PC-3 (cell line): ENCODE measurements at regions not wholly inside any gene's neighbourhood (a gene's known extent, or its start where the extent isn't known, plus 50 kb on each side); places are given as distances from the start of the nearest gene placed in this dataset.

Experiments used
- ATAC-seq: fragments of 200-7000 bp; cut with Tn5 transposase; 2 replicates; pipeline ENCODE4 v1.9.1; 2020; ENCODE audit warnings: mild to moderate bottlenecking, moderate library complexity
- BruUV-seq: library from RNA; stranded (reverse); fragments of 400-500 nt; replicated peaks from 2 replicates; lab custom pipeline; 2021; lab: Mats Ljungman, UMichigan
- CTCF ChIA-PET: fragments of 300-600 bp; sonication (Branson Sonifier 250); formaldehyde crosslinking; loops from one replicate; lab custom pipeline; 2022; ENCODE audit warnings: antibody characterized with exemption; lab: Charles Lee
- POLR2A ChIA-PET: fragments of 300-600 bp; sonication (Branson Sonifier 250); formaldehyde crosslinking; loops from one replicate; lab custom pipeline; 2022; ENCODE audit warnings: antibody characterized with exemption; ENCODE audit not compliant: unreplicated experiment; lab: Charles Lee
- DNase-seq: peaks from one replicate; pipeline ENCODE4 v3.0.0-alpha.2; 2015
- H2AFZ ChIP-seq: fragments of 300-600 bp; sonication (generic); 2 replicates; pipeline ENCODE4 v1.6.0; 2016; ENCODE audit warnings: antibody characterized with exemption, low read length
- H3F3A ChIP-seq: fragments of 300-600 bp; sonication (generic); one replicate; pipeline ENCODE4 v1.6.0; 2017; ENCODE audit warnings: antibody characterized with exemption, low read length, control low read depth, mild to moderate bottlenecking; ENCODE audit not compliant: unreplicated experiment
- H3K27ac ChIP-seq: fragments of 300-600 bp; sonication (generic); 2 replicates; pipeline ENCODE4 v1.5.1; 2016; ENCODE audit warnings: mild to moderate bottlenecking, low read length
- H3K27me3 ChIP-seq: fragments of 300-600 bp; sonication (generic); 2 replicates; pipeline ENCODE4 v1.6.1; 2016; ENCODE audit warnings: low read length, mixed read lengths
- H3K36me3 ChIP-seq: fragments of 300-600 bp; sonication (generic); 2 replicates; pipeline ENCODE4 v1.6.1; 2016; ENCODE audit warnings: low read depth, mixed run types, low read length, mixed read lengths
- H3K4me1 ChIP-seq: fragments of 300-600 bp; sonication (generic); 2 replicates; pipeline ENCODE4 v1.5.1; 2016; ENCODE audit warnings: low read length; ENCODE audit not compliant: insufficient read depth
- H3K4me2 ChIP-seq: fragments of 300-600 bp; sonication (generic); 2 replicates; pipeline ENCODE4 v1.6.0; 2016; ENCODE audit warnings: low read length
- H3K4me3 ChIP-seq: fragments of 300-600 bp; sonication (generic); 2 replicates; pipeline ENCODE4 v1.5.1; 2016; ENCODE audit warnings: mild to moderate bottlenecking, low read length, mixed read lengths
- H3K79me2 ChIP-seq: fragments of 300-600 bp; sonication (generic); 2 replicates; pipeline ENCODE4 v1.6.1; 2017; ENCODE audit warnings: low read length, mixed read lengths
- H3K9ac ChIP-seq: fragments of 300-600 bp; sonication (generic); 2 replicates; pipeline ENCODE4 v1.6.0; 2016; ENCODE audit warnings: mild to moderate bottlenecking, low read length
- H3K9me2 ChIP-seq: fragments of 300-600 bp; sonication (generic); replicated peaks from 2 replicates; pipeline ENCODE4 v1.6.1; 2016; ENCODE audit warnings: mixed run types, low read length, mixed read lengths
- H3K9me3 ChIP-seq: fragments of 300-600 bp; sonication (generic); 2 replicates; pipeline ENCODE4 v1.6.1; 2016; ENCODE audit warnings: low read length, mixed read lengths
- H4K20me1 ChIP-seq: fragments of 300-600 bp; sonication (generic); 2 replicates; pipeline ENCODE4 v1.6.1; 2016; ENCODE audit warnings: low read length, mixed read lengths
- CTCF ChIP-seq: fragments of 300-600 bp; sonication (generic); conservative IDR thresholded peaks from 2 replicates; pipeline ENCODE4 v1.5.1; 2017; ENCODE audit warnings: antibody characterized with exemption, low read depth, mild to moderate bottlenecking, low read length
- EZH2 ChIP-seq: fragments of 300-600 bp; sonication (generic); IDR thresholded peaks from one replicate; pipeline ENCODE4 v1.6.1; 2017; ENCODE audit warnings: antibody characterized with exemption, mild to moderate bottlenecking, low read length; ENCODE audit not compliant: unreplicated experiment
- EZH2phosphoT487 ChIP-seq: fragments of 300-600 bp; sonication (generic); IDR thresholded peaks from 2 replicates; pipeline ENCODE4 v1.6.1; 2018; ENCODE audit warnings: mild to moderate bottlenecking, antibody characterized with exemption, low read length, borderline replicate concordance
- intact Hi-C: fragments of 100-400 bp; cut with micrococcal nuclease; formaldehyde crosslinking; loops from 2 replicates; pipeline ENCODE4 v1.9.0; 2023

- no peaks in the 10 kb centered on the region for H3K36me3 ChIP-seq
- peaks cover 10% of the 10 kb centered on the region; the same call in 1 of the 2 replicates for H3K4me1 ChIP-seq
- no peaks in the 10 kb centered on the region for H3F3A ChIP-seq
- no peaks in the 10 kb centered on the region for H3K9me2 ChIP-seq
- no peak overlapping the region for H3K9ac ChIP-seq
- H3K79me2 ChIP-seq = no peaks in the 10 kb centered on the region
- intact Hi-C loops = no loop called here
- H3K27me3 ChIP-seq = no peaks in the 10 kb centered on the region
- no peaks in the 10 kb centered on the region for H3K9me3 ChIP-seq
- no peak overlapping the region for H3K4me3 ChIP-seq
- no peaks in the 10 kb centered on the region for H4K20me1 ChIP-seq
- TF ChIP-seq CTCF (no peak), EZH2 (no peak), EZH2phosphoT487 (no peak)
- DNase-seq = no peak
- CTCF ChIA-PET = no interaction called here
- BruUV-seq = no TSS peak
- no peak for ATAC-seq
- no peak overlapping the region for H3K4me2 ChIP-seq
- no peak overlapping the region for H3K27ac ChIP-seq
- H2AFZ ChIP-seq = no peak overlapping the region
- POLR2A ChIA-PET = no interaction called here
These were observed 362.0 kb downstream of the PRELID2 start for GRCh38 chr5:145473042-145473642.

GRCh38 chr5:145471831-145472612, 363.1 kb downstream of the PRELID2 start:
- H3F3A ChIP-seq = no peaks in the 10 kb centered on the region
- no TSS peak for BruUV-seq
- H3K9me3 ChIP-seq = no peaks in the 10 kb centered on the region
- no peaks in the 10 kb centered on the region for H3K27me3 ChIP-seq
- intact Hi-C loops = no loop called here
- H4K20me1 ChIP-seq = no peaks in the 10 kb centered on the region
- ChIA-PET CTCF (no interaction called here), POLR2A (no interaction called here)
- no peaks in the 10 kb centered on the region for H3K36me3 ChIP-seq
- H3K9ac ChIP-seq = no peak overlapping the region
- ATAC-seq (peak; percentile 49), DNase-seq (peak; percentile 58)
- no peak overlapping the region for H3K4me3 ChIP-seq
- no peak overlapping the region for H3K4me2 ChIP-seq
- H3K27ac ChIP-seq = no peak overlapping the region
- no peaks in the 10 kb centered on the region for H3K9me2 ChIP-seq
- TF ChIP-seq EZH2phosphoT487 (no peak), EZH2 (no peak), CTCF (no peak)
- no peak overlapping the region for H2AFZ ChIP-seq
- H3K4me1 ChIP-seq = peaks cover 10% of the 10 kb centered on the region; the same call in 1 of the 2 replicates
- H3K79me2 ChIP-seq = no peaks in the 10 kb centered on the region

GRCh38 chr5:145471026-145471425, 364.1 kb downstream of the PRELID2 start:
- no peak for ATAC-seq

More at GRCh38 chr5:145471026-145471425, 364.1 kb downstream of the PRELID2 start:
- H3K36me3 ChIP-seq = no peaks in the 10 kb centered on the region
- no peak overlapping the region for H3K4me2 ChIP-seq
- H3K9me3 ChIP-seq = no peaks in the 10 kb centered on the region
- H3F3A ChIP-seq = no peaks in the 10 kb centered on the region
- H3K27ac ChIP-seq = no peak overlapping the region
- H3K4me3 ChIP-seq = no peak overlapping the region
- no peak for DNase-seq
- no peak overlapping the region for H3K9ac ChIP-seq
- CTCF ChIA-PET = no interaction called here
- H3K79me2 ChIP-seq = no peaks in the 10 kb centered on the region
- peaks cover 10% of the 10 kb centered on the region; the same call in 1 of the 2 replicates for H3K4me1 ChIP-seq
- TF ChIP-seq EZH2 = no peak
- no peak for TF ChIP-seq EZH2phosphoT487
- no peak for TF ChIP-seq CTCF
- no peaks in the 10 kb centered on the region for H3K27me3 ChIP-seq
- POLR2A ChIA-PET = no interaction called here
- no peaks in the 10 kb centered on the region for H4K20me1 ChIP-seq
- no peaks in the 10 kb centered on the region for H3K9me2 ChIP-seq
- no peak overlapping the region for H2AFZ ChIP-seq
- intact Hi-C loops = no loop called here
- BruUV-seq = no TSS peak
